Limb (tissue), 2 donors: ENCODE measurements at regions not wholly inside any gene's neighbourhood (a gene's known extent, or its start where the extent isn't known, plus 50 kb on each side); places are given as distances from the start of the nearest gene placed in this dataset.

ENCODE experiments used
- DNase-seq, 2 donors: peaks; one replicate each; pipeline ENCODE4 v3.0.0-alpha.2; 2016; ENCODE audit errors: extremely low spot score in 2 of 2

GRCh38 chr20:47972916-47973309 is 187.6 kb upstream of the SULF2 start:
- DNase-seq, result no peak

DNA sequence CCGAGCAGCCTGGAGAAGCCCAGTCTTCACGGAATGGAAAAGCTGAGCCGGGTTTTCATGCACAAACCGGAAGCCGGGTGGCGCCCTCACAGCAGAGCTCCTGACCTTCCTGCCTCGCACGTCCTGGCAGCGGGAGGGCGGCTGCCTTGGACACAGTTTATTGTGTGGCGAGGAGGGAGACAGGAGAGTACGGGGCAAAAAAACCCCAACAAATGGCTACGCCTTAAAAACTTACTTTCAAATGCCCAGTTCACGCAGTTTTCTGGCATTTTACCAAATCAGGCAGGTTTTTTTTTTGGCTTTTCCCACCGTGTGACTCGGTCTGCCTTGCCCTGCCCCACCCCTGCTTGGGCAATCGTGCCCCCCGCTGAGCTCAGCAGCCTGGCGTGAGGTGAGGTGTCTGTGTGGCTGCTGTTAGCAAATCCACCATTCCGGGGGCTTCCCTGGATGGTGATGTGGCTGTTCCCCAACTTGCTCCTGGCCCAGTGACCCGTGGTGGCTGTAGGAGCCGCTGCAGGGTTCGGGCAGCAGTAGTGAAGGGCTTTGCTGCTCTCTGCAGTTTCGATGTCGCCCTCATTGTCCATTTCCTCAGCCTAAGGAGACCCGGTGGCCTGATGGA is 187.1 kb upstream of the SULF2 start:
- peak in 1 of 2 donors; percentile 61 for DNase-seq

DNA sequence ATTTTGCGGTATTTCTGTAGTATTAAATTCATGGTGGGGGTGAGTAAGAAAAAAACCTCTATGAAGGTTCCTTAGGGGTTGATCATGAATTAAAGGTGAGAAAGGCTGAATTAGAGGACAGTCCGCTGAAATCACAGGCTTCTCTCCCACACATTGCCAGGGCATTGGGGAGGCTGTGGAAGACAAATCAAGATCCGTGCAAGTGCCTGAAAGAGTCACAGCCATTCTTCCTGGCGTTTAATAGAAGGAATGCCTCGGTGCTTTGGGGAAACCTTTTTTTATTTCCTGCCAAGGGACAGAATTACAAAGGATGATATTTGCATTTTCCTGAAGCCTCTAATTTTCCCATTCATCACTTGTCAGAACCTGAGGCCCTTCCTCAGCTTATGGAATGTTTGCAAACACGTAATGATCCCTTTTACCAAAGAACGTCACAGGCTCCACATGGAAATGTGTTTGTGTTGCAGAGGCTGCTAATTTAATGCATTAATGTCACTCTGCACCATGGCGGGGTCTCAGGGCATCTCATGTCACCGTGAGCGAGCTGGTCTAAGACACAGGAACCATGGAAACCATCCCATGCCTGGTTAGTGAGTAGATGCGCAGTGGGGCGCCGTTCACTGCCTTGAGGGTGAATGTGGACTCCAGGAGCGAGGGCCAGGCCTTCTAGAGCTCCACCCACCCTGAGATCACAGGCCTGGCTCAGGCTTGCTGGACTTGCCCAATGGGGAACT is 185.9 kb upstream of the SULF2 start:
- no peak for DNase-seq

GRCh38 chr20:47970282-47970903 is 185.1 kb upstream of the SULF2 start:
- DNase-seq, result no peak

DNA sequence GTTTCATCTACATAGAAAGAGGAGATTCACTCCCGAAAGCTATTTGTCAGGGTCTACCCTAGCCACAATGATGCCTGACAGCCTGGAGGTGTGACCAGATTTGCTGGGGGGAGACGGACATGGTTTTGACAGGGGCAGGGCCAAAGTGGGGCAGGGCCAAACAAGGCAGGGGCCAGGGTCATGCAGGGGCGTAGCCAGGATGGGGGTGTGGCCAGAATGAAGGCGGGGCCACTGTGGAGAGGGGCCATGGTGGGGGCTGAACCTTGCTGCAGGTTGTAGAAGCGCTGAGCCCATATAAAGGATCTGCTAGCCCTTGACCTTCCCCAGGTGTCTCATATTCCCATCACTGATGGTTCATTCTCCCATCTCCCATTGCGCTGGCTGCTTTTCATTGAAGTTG is 184.1 kb upstream of the SULF2 start:
- no peak for DNase-seq

- no peak for DNase-seq
These were observed 183.4 kb upstream of the SULF2 start for GRCh38 chr20:47968541-47969310.

DNA sequence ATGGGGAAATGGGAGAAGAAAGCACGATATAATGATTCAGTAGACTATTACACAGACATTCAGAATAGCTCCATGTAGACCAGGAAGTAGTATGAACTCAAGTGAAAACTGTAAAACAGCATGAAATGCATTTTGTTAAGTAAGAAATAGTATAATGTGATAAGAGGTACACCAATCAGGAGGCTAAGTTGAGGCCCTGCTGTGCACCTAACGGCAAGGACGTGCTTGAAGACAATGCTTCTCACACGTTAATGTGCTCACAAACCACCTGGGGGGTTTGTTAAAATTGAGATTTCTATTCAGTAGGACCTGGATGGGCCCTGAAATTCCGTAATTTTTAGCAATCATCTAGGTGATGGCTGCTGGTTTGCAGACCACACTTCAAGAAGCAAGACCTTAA is 178.9 kb upstream of the SULF2 start:
- no peak for DNase-seq

DNA sequence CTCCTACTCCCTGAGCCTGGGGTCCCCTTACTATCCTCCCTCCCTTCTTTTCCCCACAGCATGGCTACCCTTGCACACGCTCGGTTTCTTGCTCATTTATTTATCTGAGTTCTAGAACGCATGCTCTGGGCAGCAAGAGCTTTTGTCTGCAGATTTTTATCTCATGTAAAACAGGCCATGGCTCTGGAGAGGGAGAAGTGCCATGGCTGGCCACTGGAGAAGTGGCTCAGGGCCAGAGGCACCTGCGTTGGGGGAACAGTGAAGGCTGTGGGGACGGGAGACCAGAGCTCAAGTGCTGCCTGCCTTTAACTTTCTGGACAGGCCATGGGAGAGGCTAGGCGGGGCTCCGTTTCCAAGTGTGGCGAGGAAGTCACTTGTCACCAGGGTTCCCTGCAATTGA is 177.7 kb upstream of the SULF2 start:
- DNase-seq, result no peak

- DNase-seq, result no peak
These were observed 177.1 kb upstream of the SULF2 start for GRCh38 chr20:47962286-47962963.

DNA sequence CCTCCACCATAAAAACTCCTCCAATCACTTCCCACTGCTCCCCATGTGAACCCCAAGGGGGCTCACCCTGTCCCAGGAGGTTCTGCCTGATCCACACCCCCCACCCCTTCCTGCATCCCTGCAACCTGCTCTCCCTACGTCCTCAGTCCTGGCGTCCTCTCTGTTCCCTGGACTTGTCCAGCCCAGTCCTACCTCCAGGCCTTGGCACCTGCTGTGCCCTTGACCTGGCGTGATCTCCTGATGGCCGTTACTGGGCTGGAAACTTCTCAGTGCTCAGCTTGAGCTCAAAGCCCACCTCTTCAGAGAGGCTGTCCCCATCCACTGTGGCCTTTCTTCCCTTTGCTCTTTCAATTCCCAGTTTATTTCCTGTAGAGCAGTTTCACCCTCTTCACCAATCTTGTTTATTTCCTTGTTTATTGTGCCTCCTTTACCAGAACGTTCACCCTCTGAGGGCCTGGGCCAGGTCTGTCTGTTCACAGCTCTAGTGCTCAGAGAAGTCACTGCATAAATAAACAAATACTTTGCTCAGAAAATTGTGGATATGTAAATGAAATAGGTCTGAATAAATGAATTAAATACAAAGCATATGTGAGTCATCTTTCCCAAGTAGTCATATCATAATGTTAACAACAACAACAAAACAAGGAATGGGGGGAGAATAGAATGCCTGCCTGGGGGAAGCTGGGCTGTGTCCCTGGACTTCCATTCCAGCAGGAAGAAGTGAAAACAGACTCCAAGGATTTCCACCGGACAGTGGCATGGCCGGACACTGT is 175.7 kb upstream of the SULF2 start:
- DNase-seq, result no peak

GRCh38 chr20:47960277-47960676 is 175.0 kb upstream of the SULF2 start:
- DNase-seq, result no peak

- peak; percentile 62 for DNase-seq
These were observed 172.9 kb upstream of the SULF2 start for GRCh38 chr20:47957989-47958801.

- no peak for DNase-seq
These were observed 171.9 kb upstream of the SULF2 start for GRCh38 chr20:47957135-47957534.

- DNase-seq, result peak; percentile 57 to 66
These were observed 171.2 kb upstream of the SULF2 start for GRCh38 chr20:47956268-47956995.

- no peak for DNase-seq
These were observed 168.2 kb upstream of the SULF2 start for GRCh38 chr20:47953471-47953870.

DNA sequence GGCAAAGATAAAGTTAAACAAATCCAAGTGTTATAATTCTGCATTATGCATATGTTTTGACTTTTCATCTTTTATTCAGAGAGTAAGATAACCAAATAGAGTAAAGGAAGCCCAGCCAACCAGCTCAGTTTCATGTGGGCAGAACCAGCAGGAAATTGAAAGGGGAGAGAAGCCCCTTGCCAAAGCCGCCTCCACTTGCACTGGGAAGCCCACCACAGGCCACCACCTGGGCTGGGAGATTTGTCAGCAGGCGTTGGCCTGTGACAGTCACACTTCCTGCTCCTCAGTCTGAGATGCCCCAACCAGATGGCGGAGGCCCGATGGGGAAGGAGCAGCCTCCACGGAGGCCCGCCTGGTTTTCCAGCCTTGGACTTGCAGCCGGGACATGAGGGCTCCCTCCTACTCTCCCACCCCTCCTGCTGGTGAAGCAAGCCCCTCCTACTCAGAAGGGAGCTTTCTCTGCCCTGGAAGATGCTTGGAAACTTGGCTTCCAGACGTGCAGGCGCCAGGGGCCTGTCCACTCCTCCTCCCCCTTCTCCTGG is 166.8 kb upstream of the SULF2 start:
- no peak for DNase-seq

DNA sequence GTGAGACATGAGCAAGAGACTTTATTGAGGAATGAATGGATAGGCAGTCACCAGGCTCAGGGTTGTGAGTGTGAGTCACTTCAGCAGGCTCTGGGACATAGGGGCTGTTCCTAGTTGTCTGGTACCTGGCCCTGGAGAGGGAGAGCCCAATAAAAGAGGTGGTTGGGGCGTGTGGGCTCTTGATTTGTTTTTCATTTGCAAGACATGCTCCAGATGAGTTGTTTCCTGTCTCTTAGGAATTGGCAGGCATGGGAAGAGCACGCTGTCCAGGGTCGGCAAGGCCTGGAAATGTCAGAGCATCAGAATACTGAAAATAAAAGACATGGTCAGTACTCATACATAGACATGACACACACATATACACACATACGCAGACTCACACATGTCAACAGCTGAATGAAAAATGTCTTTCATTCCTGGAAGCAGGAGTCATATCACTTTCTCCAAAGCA is 166.3 kb upstream of the SULF2 start:
- DNase-seq, result no peak

GRCh38 chr20:47950913-47951283 is 165.6 kb upstream of the SULF2 start:
- DNase-seq, result no peak
